Lower leg skin (tissue), 4 donors: ENCODE measurements at regions not wholly inside any gene's neighbourhood (a gene's known extent, or its start where the extent isn't known, plus 50 kb on each side); places are given as distances from the start of the nearest gene placed in this dataset.

Experiments used
- DNase-seq, 2 donors: peaks; one replicate each; pipeline ENCODE4 v3.0.0-alpha.2; 2019; ENCODE audit warnings: low spot score in 2 of 2
- H3K4me3 ChIP-seq: fragments of 200-600 bp; sonication (generic); 2 replicates; pipeline ENCODE4 v1.5.1; 2017; ENCODE audit warnings: mild to moderate bottlenecking, low read depth; ENCODE audit not compliant: poor library complexity, severe bottlenecking
- CTCF ChIP-seq, 3 donors: fragments of 450-650 bp; IDR thresholded peaks; one replicate each; pipeline ENCODE4 v1.5.1; 2016; ENCODE audit warnings: antibody characterized with exemption in 3 of 3, mild to moderate bottlenecking in 3 of 3, moderate library complexity in 2 of 3
- POLR2A ChIP-seq, 2 donors: fragments of 450-650 bp; IDR thresholded peaks; one replicate each; pipeline ENCODE4 v1.6.1; 2016 to 2017; ENCODE audit warnings: antibody characterized with exemption in 2 of 2, mild to moderate bottlenecking in 1 of 2, moderate library complexity in 1 of 2
- WGBS, 2 donors: methylation state at CpG; one replicate each; pipeline ENCODE4 v1.1.5; 2018; 5-methylcytosine and 5-hydroxymethylcytosine counted together
- intact Hi-C: fragments of 100-400 bp; cut with DNase I; formaldehyde crosslinking; loops from one replicate; pipeline ENCODE4 v1.15.0; 2023; ENCODE audit warnings: low total_unique reads

GRCh38 chr2:145595296-145595695 lies 1075.4 kb upstream of the ZEB2 start:
- 80 to 84% methylated on average over 3 of the region's 3 CpGs for WGBS, 2 donors
- TF ChIP-seq POLR2A (IDR thresholded peaks at IDR 0.05), result no peak
- no peak for TF ChIP-seq CTCF (IDR thresholded peaks at IDR 0.05)
- DNase-seq, result no peak
- no peak overlapping the region for H3K4me3 ChIP-seq
- intact Hi-C loops, result no loop called here

- TF ChIP-seq POLR2A (IDR thresholded peaks at IDR 0.05) (no peak), CTCF (IDR thresholded peaks at IDR 0.05) (no peak)
- DNase-seq, result no peak
- intact Hi-C loops, result no loop called here
- H3K4me3 ChIP-seq, result no peak overlapping the region
- WGBS, 2 donors, result 60 to 69% methylated on average over 2 of the region's 2 CpGs
Measured at GRCh38 chr2:145593991-145594614, 1074.2 kb upstream of the ZEB2 start.

- intact Hi-C loops, result no loop called here
- no peak for TF ChIP-seq POLR2A (IDR thresholded peaks at IDR 0.05)
- TF ChIP-seq CTCF (IDR thresholded peaks at IDR 0.05), result no peak
- WGBS, 2 donors, result 84 to 94% methylated on average over 1 of the region's 1 CpG
- no peak overlapping the region for H3K4me3 ChIP-seq
- no peak for DNase-seq
Measured at GRCh38 chr2:145593280-145593679, 1073.4 kb upstream of the ZEB2 start.

GRCh38 chr2:145592361-145592760 lies 1072.4 kb upstream of the ZEB2 start:
- TF ChIP-seq CTCF (IDR thresholded peaks at IDR 0.05), result no peak
- no peak for TF ChIP-seq POLR2A (IDR thresholded peaks at IDR 0.05)
- no peak overlapping the region for H3K4me3 ChIP-seq
- no peak for DNase-seq
- WGBS, 2 donors, result 90 to 95% methylated on average over 1 of the region's 1 CpG
- intact Hi-C loops, result no loop called here

GRCh38 chr2:145591109-145591809 lies 1071.3 kb upstream of the ZEB2 start:
- WGBS, 2 donors, result 84 to 87% methylated on average over 3 of the region's 3 CpGs
- intact Hi-C loops, result no loop called here
- no peak overlapping the region for H3K4me3 ChIP-seq
- DNase-seq, result no peak
- no peak for TF ChIP-seq CTCF (IDR thresholded peaks at IDR 0.05)
- no peak for TF ChIP-seq POLR2A (IDR thresholded peaks at IDR 0.05)
